HuH-7.5 (cell line): ENCODE measurements at regions not wholly inside any gene's neighbourhood (a gene's known extent, or its start where the extent isn't known, plus 50 kb on each side); places are given as distances from the start of the nearest gene placed in this dataset.

Experiments used
- DNase-seq: peaks from one replicate; pipeline ENCODE4 v3.0.0; 2011; ENCODE audit warnings: low spot score

DNA sequence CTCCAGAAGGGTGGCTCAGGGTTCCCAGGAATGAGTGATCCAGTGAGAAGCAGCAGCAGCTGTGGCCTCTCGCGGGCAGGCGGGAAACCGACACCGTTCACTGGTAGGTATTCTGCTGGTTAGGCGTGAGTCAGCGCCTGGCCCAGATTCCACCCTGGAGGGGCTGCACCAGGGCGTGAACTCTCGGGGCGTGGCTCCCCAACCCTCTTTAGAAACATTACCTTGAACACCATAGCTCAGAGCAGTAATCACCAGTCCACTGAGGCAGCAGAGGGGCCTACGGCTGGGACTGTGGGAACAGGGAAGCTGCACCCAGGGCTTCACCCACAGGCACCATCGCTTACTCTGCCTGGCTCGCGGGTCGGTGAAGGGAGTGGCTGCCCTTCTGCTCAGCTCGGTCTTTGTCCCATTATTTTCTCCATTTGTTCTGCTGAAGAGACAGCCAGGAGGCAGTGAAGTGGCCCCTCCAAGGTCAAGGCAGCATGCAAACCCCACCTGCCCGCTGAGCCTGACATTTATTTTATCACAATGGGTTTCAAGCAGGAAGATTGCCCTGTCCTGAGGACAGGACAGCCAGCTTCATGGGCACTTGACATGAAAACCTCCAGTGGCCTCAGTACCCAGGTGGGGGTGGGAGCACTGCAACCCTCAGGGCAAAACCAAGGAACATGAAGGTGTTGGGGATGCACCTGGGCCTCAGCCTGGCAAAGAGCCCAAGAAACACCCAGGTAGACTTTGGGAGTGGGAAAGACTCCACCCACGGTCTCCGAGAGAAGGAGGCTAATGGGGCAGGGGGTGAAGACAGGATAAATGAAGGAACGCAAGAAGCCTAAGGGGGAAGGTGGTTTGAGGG, 51.0 kb upstream of the CD93 start:
- DNase-seq, result no peak

DNA sequence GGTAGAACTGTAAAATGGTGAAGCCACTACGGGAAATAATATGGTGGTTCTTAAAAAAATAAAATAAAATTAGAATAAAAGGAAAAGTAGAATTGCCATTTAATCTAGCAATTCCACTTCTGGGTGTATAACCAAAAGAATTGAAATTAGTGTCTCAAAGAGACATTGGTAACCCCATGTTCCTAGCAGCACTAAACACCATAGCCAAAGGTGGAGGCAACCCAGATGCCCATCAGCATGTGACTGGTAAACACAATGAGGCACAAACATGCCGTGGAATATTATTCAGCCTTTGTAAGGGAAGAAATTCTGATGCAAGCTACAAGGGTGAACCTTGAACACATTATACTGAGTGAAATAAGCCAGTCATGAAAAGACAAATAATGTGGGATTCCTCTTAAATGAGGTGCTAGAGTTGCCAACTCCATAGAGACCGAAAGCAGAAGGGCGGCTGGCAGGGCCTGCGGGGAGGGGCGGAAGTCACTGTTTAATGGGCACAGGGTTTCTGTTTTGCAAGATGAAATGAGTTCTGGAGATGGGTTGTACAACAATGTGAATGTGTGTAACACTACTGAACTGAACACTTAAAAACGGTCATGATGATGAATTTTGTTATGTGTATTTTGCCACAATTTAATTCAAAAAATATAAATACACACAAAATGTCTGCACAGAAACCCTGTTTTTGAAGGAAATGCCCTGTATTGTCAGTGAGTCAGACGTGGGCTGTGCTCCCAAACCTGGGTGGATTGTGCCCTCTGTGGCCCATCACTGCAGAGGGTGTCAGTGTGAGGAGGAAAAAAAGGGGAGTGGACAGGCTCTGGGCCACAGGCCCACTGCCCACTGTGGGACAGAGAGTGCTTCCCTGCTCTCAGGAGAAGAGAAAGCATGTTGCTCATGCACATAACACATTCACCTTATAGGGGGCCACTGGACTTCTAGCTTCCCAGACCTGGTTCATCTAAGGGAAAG, 49.6 kb upstream of the CD93 start:
- no peak for DNase-seq
